HepG2 (cell line): ENCODE measurements at regions not wholly inside any gene's neighbourhood (a gene's known extent, or its start where the extent isn't known, plus 50 kb on each side); places are given as distances from the start of the nearest gene placed in this dataset.

ENCODE experiments used
- ARID4A ChIP-seq: sonication (generic); formaldehyde crosslinking; IDR thresholded peaks from 2 replicates; pipeline ENCODE4 v1.5.0; 2020; ENCODE audit warnings: mild to moderate bottlenecking, missing genetic modification reagents, borderline replicate concordance
- BORCS8-MEF2B ChIP-seq: sonication (generic); formaldehyde crosslinking; IDR thresholded peaks from 2 replicates; pipeline ENCODE4 v1.8.0; 2022; ENCODE audit warnings: mild to moderate bottlenecking, missing genetic modification reagents
- CREM ChIP-seq, 2 experiments: sonication (generic) in 1 of 2; formaldehyde crosslinking in 1 of 2; IDR thresholded peaks; 2 replicates each; pipeline versions ENCODE4 v1.4.0 to v1.6.1; 2016 to 2020; ENCODE audit warnings: antibody characterized with exemption in 1 of 2, mild to moderate bottlenecking in 1 of 2, missing genetic modification reagents in 1 of 2
- NKX3-1 ChIP-seq: sonication (generic); formaldehyde crosslinking; IDR thresholded peaks from 2 replicates; pipeline ENCODE4 v1.5.0; 2020; ENCODE audit warnings: missing genetic modification reagents
- NR2C2 ChIP-seq: sonication (generic); formaldehyde crosslinking; IDR thresholded peaks from 2 replicates; pipeline ENCODE4 v1.4.0; 2020; ENCODE audit warnings: missing genetic modification reagents, mild to moderate bottlenecking, moderate library complexity, borderline replicate concordance
- RARA ChIP-seq: IDR thresholded peaks from 2 replicates; pipeline ENCODE4 v1.6.1; 2016; ENCODE audit warnings: missing genetic modification reagents, missing compliant biosample characterization
- RELA ChIP-seq: sonication (generic); formaldehyde crosslinking; IDR thresholded peaks from 2 replicates; pipeline ENCODE4 v1.4.0; 2020; ENCODE audit warnings: missing genetic modification reagents
- THRA ChIP-seq: sonication (generic); formaldehyde crosslinking; IDR thresholded peaks from 2 replicates; pipeline ENCODE4 v1.4.0; 2020; ENCODE audit warnings: missing genetic modification reagents, borderline replicate concordance
- ZBTB8A ChIP-seq: sonication (generic); formaldehyde crosslinking; IDR thresholded peaks from 2 replicates; pipeline ENCODE4 v1.4.0; 2020; ENCODE audit warnings: mild to moderate bottlenecking, low read depth, missing genetic modification reagents, borderline replicate concordance
- ZFP62 ChIP-seq: sonication (generic); formaldehyde crosslinking; IDR thresholded peaks from 2 replicates; pipeline ENCODE4 v1.4.0; 2020; ENCODE audit warnings: missing genetic modification reagents
- ZMYM2 ChIP-seq: sonication (generic); formaldehyde crosslinking; IDR thresholded peaks from 2 replicates; pipeline ENCODE4 v1.8.0; 2022; ENCODE audit warnings: mild to moderate bottlenecking, missing genetic modification reagents
- ZNF276 ChIP-seq: sonication (generic); formaldehyde crosslinking; IDR thresholded peaks from 2 replicates; pipeline ENCODE4 v1.4.0; 2020; ENCODE audit warnings: mild to moderate bottlenecking, low read depth, missing genetic modification reagents
- ZNF30 ChIP-seq: sonication (generic); formaldehyde crosslinking; IDR thresholded peaks from 2 replicates; pipeline ENCODE4 v1.5.0; 2020; ENCODE audit warnings: mild to moderate bottlenecking, missing genetic modification reagents
- ZNF33A ChIP-seq: sonication (generic); formaldehyde crosslinking; IDR thresholded peaks from 2 replicates; pipeline ENCODE4 v1.5.1; 2020; ENCODE audit warnings: missing genetic modification reagents, mild to moderate bottlenecking, moderate library complexity, borderline replicate concordance
- TF ChIP-seq, protein P1 (sequence below): sonication (generic); formaldehyde crosslinking; IDR thresholded peaks from 2 replicates; pipeline ENCODE4 v1.9.0; 2022; ENCODE audit warnings: missing genetic modification reagents, mild to moderate bottlenecking, borderline replicate concordance
- TF ChIP-seq, protein P2 (sequence below): sonication (generic); formaldehyde crosslinking; IDR thresholded peaks from 2 replicates; pipeline ENCODE4 v1.4.0; 2020; ENCODE audit warnings: low read depth, mild to moderate bottlenecking, missing genetic modification reagents

- TF ChIP-seq ZFP62 (CRISPR knock-in tag) (no peak), ZMYM2 (CRISPR knock-in tag) (peak; percentile 97), CREM (IDR thresholded peaks at IDR 0.05) (peak; percentile 79), CREM (CRISPR knock-in tag; IDR thresholded peaks at IDR 0.05) (no peak), NR2C2 (peak; percentile 87), RARA (CRISPR knock-in tag) (peak; percentile 89), NKX3-1 (CRISPR knock-in tag) (0 out of 2 replicates have a peak, but pooled peaks have one; percentile 70), THRA (CRISPR knock-in tag) (peak; percentile 79), ZNF33A (CRISPR knock-in tag) (peak; percentile 24; the same call in 1 of the 2 replicates), RELA (CRISPR knock-in tag) (no peak), ZBTB8A (CRISPR knock-in tag) (peak; percentile 83; the same call in 1 of the 2 replicates), ZNF276 (CRISPR knock-in tag) (no peak; the same call in none of the 2 replicates), ZNF30 (CRISPR knock-in tag) (no peak), ARID4A (CRISPR knock-in tag) (peak; percentile 59; the same call in 1 of the 2 replicates), BORCS8-MEF2B (CRISPR knock-in tag) (peak; percentile 93)
- TF ChIP-seq, protein P1, sequence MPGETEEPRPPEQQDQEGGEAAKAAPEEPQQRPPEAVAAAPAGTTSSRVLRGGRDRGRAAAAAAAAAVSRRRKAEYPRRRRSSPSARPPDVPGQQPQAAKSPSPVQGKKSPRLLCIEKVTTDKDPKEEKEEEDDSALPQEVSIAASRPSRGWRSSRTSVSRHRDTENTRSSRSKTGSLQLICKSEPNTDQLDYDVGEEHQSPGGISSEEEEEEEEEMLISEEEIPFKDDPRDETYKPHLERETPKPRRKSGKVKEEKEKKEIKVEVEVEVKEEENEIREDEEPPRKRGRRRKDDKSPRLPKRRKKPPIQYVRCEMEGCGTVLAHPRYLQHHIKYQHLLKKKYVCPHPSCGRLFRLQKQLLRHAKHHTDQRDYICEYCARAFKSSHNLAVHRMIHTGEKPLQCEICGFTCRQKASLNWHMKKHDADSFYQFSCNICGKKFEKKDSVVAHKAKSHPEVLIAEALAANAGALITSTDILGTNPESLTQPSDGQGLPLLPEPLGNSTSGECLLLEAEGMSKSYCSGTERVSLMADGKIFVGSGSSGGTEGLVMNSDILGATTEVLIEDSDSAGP (CRISPR knock-in tag) = no peak; the same call in 1 of the 2 replicates
- TF ChIP-seq, protein P2, sequence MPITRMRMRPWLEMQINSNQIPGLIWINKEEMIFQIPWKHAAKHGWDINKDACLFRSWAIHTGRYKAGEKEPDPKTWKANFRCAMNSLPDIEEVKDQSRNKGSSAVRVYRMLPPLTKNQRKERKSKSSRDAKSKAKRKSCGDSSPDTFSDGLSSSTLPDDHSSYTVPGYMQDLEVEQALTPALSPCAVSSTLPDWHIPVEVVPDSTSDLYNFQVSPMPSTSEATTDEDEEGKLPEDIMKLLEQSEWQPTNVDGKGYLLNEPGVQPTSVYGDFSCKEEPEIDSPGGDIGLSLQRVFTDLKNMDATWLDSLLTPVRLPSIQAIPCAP (CRISPR knock-in tag) = no peak
Measured at GRCh38 chr6:7042654-7043545, 64.9 kb upstream of the RREB1 start (continued).
